SK-N-SH treated with all-trans-retinoic acid at 6 μM for 48 hours (cell line): ENCODE measurements at regions not wholly inside any gene's neighbourhood (a gene's known extent, or its start where the extent isn't known, plus 50 kb on each side); places are given as distances from the start of the nearest gene placed in this dataset.

Source experiments
- ATAC-seq: fragments of 200-7000 bp; cut with Tn5 transposase; 3 replicates; pipeline ENCODE4 v1.9.1; 2020; ENCODE audit warnings: mild to moderate bottlenecking, moderate library complexity
- ARNTL ChIP-seq: fragments of 450-650 bp; formaldehyde crosslinking; IDR thresholded peaks from 2 replicates; pipeline ENCODE4 v1.5.0; 2020; ENCODE audit warnings: low read depth, mild to moderate bottlenecking, moderate library complexity, borderline replicate concordance
- BACH2 ChIP-seq: fragments of 250-450 bp; sonication (Bioruptor Pico); IDR thresholded peaks from 2 replicates; pipeline ENCODE4 v1.9.0; 2021; ENCODE audit warnings: mild to moderate bottlenecking, borderline replicate concordance
- CREB5 ChIP-seq: fragments of 250-450 bp; sonication (Bioruptor Pico); IDR thresholded peaks from 2 replicates; pipeline ENCODE4 v1.5.1; 2020; ENCODE audit warnings: low read depth, mild to moderate bottlenecking, moderate library complexity
- CSDC2 ChIP-seq: fragments of 250-450 bp; sonication (Bioruptor Pico); IDR thresholded peaks from 2 replicates; pipeline ENCODE4 v1.5.0; 2020; ENCODE audit warnings: mild to moderate bottlenecking, moderate library complexity
- CSRNP3 ChIP-seq: fragments of 250-450 bp; sonication (Bioruptor Pico); IDR thresholded peaks from 2 replicates; pipeline ENCODE4 v1.5.1; 2021; ENCODE audit warnings: mild to moderate bottlenecking, moderate library complexity
- ESRRG ChIP-seq: fragments of 250-450 bp; sonication (Bioruptor Pico); IDR thresholded peaks from 2 replicates; pipeline ENCODE4 v1.6.1; 2021; ENCODE audit warnings: mild to moderate bottlenecking
- GLIS3 ChIP-seq: fragments of 250-450 bp; sonication (Bioruptor Pico); IDR thresholded peaks from 2 replicates; pipeline ENCODE4 v1.5.0; 2020; ENCODE audit warnings: mild to moderate bottlenecking, moderate library complexity
- ISL1 ChIP-seq: fragments of 250-450 bp; sonication (Bioruptor Pico); IDR thresholded peaks from 2 replicates; pipeline ENCODE4 v2.1.2; 2022; ENCODE audit warnings: mild to moderate bottlenecking, moderate library complexity
- OSR1 ChIP-seq: fragments of 250-450 bp; sonication (Bioruptor Pico); IDR thresholded peaks from 2 replicates; pipeline ENCODE4 v1.8.0; 2022; ENCODE audit warnings: moderate library complexity, mild to moderate bottlenecking, inconsistent platforms
- PATZ1 ChIP-seq: fragments of 250-450 bp; sonication (Bioruptor Pico); IDR thresholded peaks from 2 replicates; pipeline ENCODE4 v1.8.0; 2020; ENCODE audit warnings: mild to moderate bottlenecking, moderate library complexity, borderline replicate concordance
- RARB ChIP-seq: fragments of 250-450 bp; sonication (Bioruptor Pico); IDR thresholded peaks from 2 replicates; pipeline ENCODE4 v1.8.0; 2021; ENCODE audit warnings: mild to moderate bottlenecking, moderate library complexity
- SNAI2 ChIP-seq: fragments of 250-450 bp; sonication (Bioruptor Pico); IDR thresholded peaks from 2 replicates; pipeline ENCODE4 v1.5.0; 2020; ENCODE audit warnings: mild to moderate bottlenecking, moderate library complexity
- TCF4 ChIP-seq: fragments of 250-450 bp; sonication (Bioruptor Pico); IDR thresholded peaks from 2 replicates; pipeline ENCODE4 v1.8.0; 2021; ENCODE audit warnings: mild to moderate bottlenecking, moderate library complexity, borderline replicate concordance
- TOX ChIP-seq: fragments of 250-450 bp; sonication (Bioruptor Pico); IDR thresholded peaks from 2 replicates; pipeline ENCODE4 v1.8.0; 2021; ENCODE audit warnings: mild to moderate bottlenecking, moderate library complexity, borderline replicate concordance
- ZC3H10 ChIP-seq: fragments of 250-450 bp; sonication (Bioruptor Pico); IDR thresholded peaks from 2 replicates; pipeline ENCODE4 v1.5.1; 2021; ENCODE audit warnings: mild to moderate bottlenecking, moderate library complexity
- ZFP30 ChIP-seq: fragments of 450-650 bp; formaldehyde crosslinking; IDR thresholded peaks from 2 replicates; pipeline ENCODE4 v1.5.0; 2022; ENCODE audit warnings: mild to moderate bottlenecking, moderate library complexity
- ZNF565 ChIP-seq: fragments of 450-650 bp; formaldehyde crosslinking; conservative IDR thresholded peaks from 2 replicates; pipeline ENCODE4 v1.5.0; 2020; ENCODE audit warnings: low read depth, mild to moderate bottlenecking, moderate library complexity
- ZNF70 ChIP-seq: fragments of 450-650 bp; formaldehyde crosslinking; IDR thresholded peaks from 2 replicates; pipeline ENCODE4 v1.5.0; 2020; ENCODE audit warnings: mild to moderate bottlenecking, moderate library complexity
- ZNF8 ChIP-seq: fragments of 450-650 bp; formaldehyde crosslinking; IDR thresholded peaks from 2 replicates; pipeline ENCODE4 v1.5.0; 2020; ENCODE audit warnings: mild to moderate bottlenecking, moderate library complexity
- TF ChIP-seq, protein P1 (sequence below): fragments of 250-450 bp; sonication (Bioruptor Pico); IDR thresholded peaks from 2 replicates; pipeline ENCODE4 v1.5.0; 2020; ENCODE audit warnings: mild to moderate bottlenecking, moderate library complexity
- TF ChIP-seq, protein P2 (sequence below): fragments of 250-450 bp; sonication (Bioruptor Pico); IDR thresholded peaks from 2 replicates; pipeline ENCODE4 v1.8.0; 2021; ENCODE audit warnings: low read depth, mild to moderate bottlenecking, moderate library complexity, borderline replicate concordance

- no peak for ATAC-seq
- TF ChIP-seq CSRNP3 (CRISPR knock-in tag) (no peak), ESRRG (CRISPR knock-in tag) (no peak), ZNF565 (CRISPR knock-in tag) (no peak), ISL1 (CRISPR knock-in tag) (no peak), PATZ1 (CRISPR knock-in tag) (no peak)
- TF ChIP-seq, protein P1, sequence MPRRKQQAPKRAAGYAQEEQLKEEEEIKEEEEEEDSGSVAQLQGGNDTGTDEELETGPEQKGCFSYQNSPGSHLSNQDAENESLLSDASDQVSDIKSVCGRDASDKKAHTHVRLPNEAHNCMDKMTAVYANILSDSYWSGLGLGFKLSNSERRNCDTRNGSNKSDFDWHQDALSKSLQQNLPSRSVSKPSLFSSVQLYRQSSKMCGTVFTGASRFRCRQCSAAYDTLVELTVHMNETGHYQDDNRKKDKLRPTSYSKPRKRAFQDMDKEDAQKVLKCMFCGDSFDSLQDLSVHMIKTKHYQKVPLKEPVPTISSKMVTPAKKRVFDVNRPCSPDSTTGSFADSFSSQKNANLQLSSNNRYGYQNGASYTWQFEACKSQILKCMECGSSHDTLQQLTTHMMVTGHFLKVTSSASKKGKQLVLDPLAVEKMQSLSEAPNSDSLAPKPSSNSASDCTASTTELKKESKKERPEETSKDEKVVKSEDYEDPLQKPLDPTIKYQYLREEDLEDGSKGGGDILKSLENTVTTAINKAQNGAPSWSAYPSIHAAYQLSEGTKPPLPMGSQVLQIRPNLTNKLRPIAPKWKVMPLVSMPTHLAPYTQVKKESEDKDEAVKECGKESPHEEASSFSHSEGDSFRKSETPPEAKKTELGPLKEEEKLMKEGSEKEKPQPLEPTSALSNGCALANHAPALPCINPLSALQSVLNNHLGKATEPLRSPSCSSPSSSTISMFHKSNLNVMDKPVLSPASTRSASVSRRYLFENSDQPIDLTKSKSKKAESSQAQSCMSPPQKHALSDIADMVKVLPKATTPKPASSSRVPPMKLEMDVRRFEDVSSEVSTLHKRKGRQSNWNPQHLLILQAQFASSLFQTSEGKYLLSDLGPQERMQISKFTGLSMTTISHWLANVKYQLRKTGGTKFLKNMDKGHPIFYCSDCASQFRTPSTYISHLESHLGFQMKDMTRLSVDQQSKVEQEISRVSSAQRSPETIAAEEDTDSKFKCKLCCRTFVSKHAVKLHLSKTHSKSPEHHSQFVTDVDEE (CRISPR knock-in tag), result no peak
These were observed 334.8 kb downstream of the GLRX3 start for GRCh38 chr10:130470973-130471372.

GRCh38 chr10:130471486-130471885 is 335.3 kb downstream of the GLRX3 start:
- ATAC-seq, result no peak
- no peak for TF ChIP-seq TOX (CRISPR knock-in tag)
- no peak for TF ChIP-seq ARNTL (CRISPR knock-in tag)
- TF ChIP-seq ISL1 (CRISPR knock-in tag), result no peak
- no peak for TF ChIP-seq CREB5

GRCh38 chr10:130472236-130472635 is 336.0 kb downstream of the GLRX3 start:
- ATAC-seq, result no peak
- TF ChIP-seq CSRNP3 (CRISPR knock-in tag) (no peak), OSR1 (no peak), RARB (CRISPR knock-in tag) (no peak), ISL1 (CRISPR knock-in tag) (no peak), SNAI2 (CRISPR knock-in tag) (no peak), CREB5 (no peak), ARNTL (CRISPR knock-in tag) (no peak), ZC3H10 (CRISPR knock-in tag) (no peak), TCF4 (CRISPR knock-in tag) (no peak), ZFP30 (no peak), GLIS3 (CRISPR knock-in tag) (no peak), ZNF70 (no peak), BACH2 (CRISPR knock-in tag) (no peak), CSDC2 (CRISPR knock-in tag) (no peak), ZNF8 (no peak)
- TF ChIP-seq, protein P1 (CRISPR knock-in tag), result no peak
- TF ChIP-seq, protein P2, sequence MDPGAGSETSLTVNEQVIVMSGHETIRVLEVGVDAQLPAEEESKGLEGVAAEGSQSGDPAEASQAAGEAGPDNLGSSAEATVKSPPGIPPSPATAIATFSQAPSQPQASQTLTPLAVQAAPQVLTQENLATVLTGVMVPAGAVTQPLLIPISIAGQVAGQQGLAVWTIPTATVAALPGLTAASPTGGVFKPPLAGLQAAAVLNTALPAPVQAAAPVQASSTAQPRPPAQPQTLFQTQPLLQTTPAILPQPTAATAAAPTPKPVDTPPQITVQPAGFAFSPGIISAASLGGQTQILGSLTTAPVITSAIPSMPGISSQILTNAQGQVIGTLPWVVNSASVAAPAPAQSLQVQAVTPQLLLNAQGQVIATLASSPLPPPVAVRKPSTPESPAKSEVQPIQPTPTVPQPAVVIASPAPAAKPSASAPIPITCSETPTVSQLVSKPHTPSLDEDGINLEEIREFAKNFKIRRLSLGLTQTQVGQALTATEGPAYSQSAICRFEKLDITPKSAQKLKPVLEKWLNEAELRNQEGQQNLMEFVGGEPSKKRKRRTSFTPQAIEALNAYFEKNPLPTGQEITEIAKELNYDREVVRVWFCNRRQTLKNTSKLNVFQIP (CRISPR knock-in tag), result no peak
